ENCODE measurements at regions not wholly inside any gene's neighbourhood (a gene's known extent, or its start where the extent isn't known, plus 50 kb on each side); places are given as distances from the start of the nearest gene placed in this dataset.

GRCh38 chr13:40458720-40458990 lies 207.8 kb downstream of the FOXO1 start:
- no peak for DNase-seq
- intact Hi-C loops (cut with DNase I) = no loop called here

DNA sequence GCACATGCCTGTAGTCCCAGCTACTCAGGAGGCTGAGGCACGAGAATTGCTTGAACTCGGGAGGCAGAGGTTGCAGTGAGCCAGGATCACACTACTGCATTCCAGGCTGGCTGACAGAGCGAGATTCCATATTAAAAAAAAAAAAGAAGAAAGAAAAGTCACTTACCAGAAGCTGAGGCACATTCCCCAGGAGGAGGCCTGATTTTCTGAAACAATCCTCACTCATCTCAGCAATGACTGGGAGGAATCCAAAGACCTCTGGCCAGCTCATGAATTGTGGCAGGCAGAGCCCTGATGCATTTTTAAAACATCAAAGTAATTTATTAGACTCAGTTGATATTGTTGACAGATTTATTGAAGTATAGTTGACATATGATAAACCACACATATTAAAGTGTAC lies 206.3 kb downstream of the FOXO1 start:
- DNase-seq (no peak), ATAC-seq (no peak), FAIRE-seq (no peak)
- intact Hi-C loops (cut with DNase I) = no loop called here
- 93 to 98% methylated on average over 3 of the region's 3 CpGs for WGBS, 2 donors
- Histone ChIP-seq H3K4me3 (no peak overlapping the region), H3K27me3 (no peaks in the 10 kb centered on the region), H3K27ac (no peak overlapping the region), H3K9me3 (no peaks in the 10 kb centered on the region), H3K36me3 (no peaks in the 10 kb centered on the region), H3K4me1 (no peaks in the 10 kb centered on the region)
- no peak for TF ChIP-seq CTCF (IDR thresholded peaks at IDR 0.05)

More at GRCh38 chr13:40458720-40458990, 207.8 kb downstream of the FOXO1 start:
- no peak for FAIRE-seq
- no peak overlapping the region for H3K27ac ChIP-seq
- no peak overlapping the region for H3K4me3 ChIP-seq
- no peak for TF ChIP-seq CTCF (IDR thresholded peaks at IDR 0.05)
- no peaks in the 10 kb centered on the region for H3K4me1 ChIP-seq
- 88 to 96% methylated on average over 7 of the region's 7 CpGs for WGBS, 2 donors
- H3K9me3 ChIP-seq = no peaks in the 10 kb centered on the region
- H3K36me3 ChIP-seq = no peaks in the 10 kb centered on the region
- no peak for ATAC-seq
- no peaks in the 10 kb centered on the region for H3K27me3 ChIP-seq

- 86 to 90% methylated on average over 12 of the region's 12 CpGs for WGBS, 2 donors
- ATAC-seq (no peak), DNase-seq (no peak), FAIRE-seq (no peak)
- H3K9me3 ChIP-seq = no peaks in the 10 kb centered on the region
- no peaks in the 10 kb centered on the region for H3K36me3 ChIP-seq
- H3K27me3 ChIP-seq = no peaks in the 10 kb centered on the region
- intact Hi-C loops (cut with DNase I) = no loop called here
- no peaks in the 10 kb centered on the region for H3K4me1 ChIP-seq
- no peak overlapping the region for H3K4me3 ChIP-seq
- H3K27ac ChIP-seq = no peak overlapping the region
- TF ChIP-seq CTCF (IDR thresholded peaks at IDR 0.05) = no peak
These were observed 202.0 kb downstream of the FOXO1 start for GRCh38 chr13:40464337-40465014.

DNA sequence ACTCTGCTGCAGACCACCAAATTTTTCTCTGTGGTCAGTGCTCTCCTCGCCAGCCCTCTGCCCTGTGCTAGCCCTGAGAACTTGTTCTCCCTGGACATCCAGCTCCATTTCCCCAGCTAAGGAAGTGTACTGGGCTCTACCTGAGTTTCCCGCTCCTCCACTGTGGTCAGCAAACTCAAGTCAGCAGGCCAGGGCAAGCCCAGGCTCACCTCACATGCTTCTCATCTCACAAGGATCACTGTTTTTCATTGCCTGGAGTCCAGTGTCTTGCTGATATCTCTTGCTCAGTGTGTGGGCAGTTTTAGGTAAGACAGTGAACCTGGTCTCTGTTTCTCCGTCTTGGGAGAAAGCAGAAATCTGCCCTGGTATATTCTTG lies 201.4 kb downstream of the FOXO1 start:
- H3K36me3 ChIP-seq = no peaks in the 10 kb centered on the region
- no peak for TF ChIP-seq CTCF (IDR thresholded peaks at IDR 0.05)
- H3K9me3 ChIP-seq = no peaks in the 10 kb centered on the region
- no peak overlapping the region for H3K4me3 ChIP-seq
- 96 to 100% methylated on average over 3 of the region's 3 CpGs for WGBS, 2 donors
- FAIRE-seq = no peak
- DNase-seq = no peak
- H3K4me1 ChIP-seq = no peaks in the 10 kb centered on the region
- no peak overlapping the region for H3K27ac ChIP-seq
- intact Hi-C loops (cut with DNase I) = no loop called here
- H3K27me3 ChIP-seq = no peaks in the 10 kb centered on the region
- ATAC-seq = no peak

GRCh38 chr13:40466272-40466671 lies 200.2 kb downstream of the FOXO1 start:
- Histone ChIP-seq H3K9me3 (no peaks in the 10 kb centered on the region), H3K4me1 (no peaks in the 10 kb centered on the region), H3K27ac (no peak overlapping the region), H3K36me3 (no peaks in the 10 kb centered on the region), H3K27me3 (no peaks in the 10 kb centered on the region), H3K4me3 (no peak overlapping the region)
- DNase-seq (no peak), ATAC-seq (no peak), FAIRE-seq (no peak)
- intact Hi-C loops (cut with DNase I) = no loop called here
- no peak for TF ChIP-seq CTCF (IDR thresholded peaks at IDR 0.05)
- WGBS, 2 donors = 92 to 95% methylated on average over 6 of the region's 6 CpGs

Measured in pancreas (tissue), 10 donors.